ENCODE measurements at regions not wholly inside any gene's neighbourhood (a gene's known extent, or its start where the extent isn't known, plus 50 kb on each side); places are given as distances from the start of the nearest gene placed in this dataset.

GRCh38 chr9:120289990-120290975 is 289.7 kb downstream of the CDK5RAP2 start:
- DNase-seq (ENCODE audit: low read depth, low spot score) = no peak
- CTCF ChIA-PET = no interaction called here
- no peak for TF ChIP-seq CTCF (IDR thresholded peaks at IDR 0.05; ENCODE audit: insufficient read depth, low read length, missing control alignments)
- no peak overlapping the region for H3K4me3 ChIP-seq (ENCODE audit: low read depth, low read length)
- POLR2A ChIA-PET = no interaction called here

- ChIA-PET POLR2A (no interaction called here), CTCF (no interaction called here)
- no peak for TF ChIP-seq CTCF (IDR thresholded peaks at IDR 0.05; ENCODE audit: insufficient read depth, low read length, missing control alignments)
- no peak for DNase-seq (ENCODE audit: low read depth, low spot score)
- no peak overlapping the region for H3K4me3 ChIP-seq (ENCODE audit: low read depth, low read length)
These were observed 290.9 kb downstream of the CDK5RAP2 start for GRCh38 chr9:120289098-120289497.

GRCh38 chr9:120286530-120286929 is 293.4 kb downstream of the CDK5RAP2 start:
- DNase-seq (ENCODE audit: low read depth, low spot score) = no peak
- ChIA-PET POLR2A (no interaction called here), CTCF (interaction anchor here (1.8 kb wide), 1 partner anchor 9 kb away, joined by 3 read pairs; no protein-coding TSS in a partner anchor)
- no peak overlapping the region for H3K4me3 ChIP-seq (ENCODE audit: low read depth, low read length)
- no peak for TF ChIP-seq CTCF (IDR thresholded peaks at IDR 0.05; ENCODE audit: insufficient read depth, low read length, missing control alignments)

GRCh38 chr9:120284821-120285220 is 295.1 kb downstream of the CDK5RAP2 start:
- no peak for DNase-seq (ENCODE audit: low read depth, low spot score)
- no peak for TF ChIP-seq CTCF (IDR thresholded peaks at IDR 0.05; ENCODE audit: insufficient read depth, low read length, missing control alignments)
- H3K4me3 ChIP-seq (ENCODE audit: low read depth, low read length) = no peak overlapping the region
- ChIA-PET CTCF (no interaction called here), POLR2A (no interaction called here)

- ChIA-PET CTCF (no interaction called here), POLR2A (no interaction called here)
- no peak for TF ChIP-seq CTCF (IDR thresholded peaks at IDR 0.05; ENCODE audit: insufficient read depth, low read length, missing control alignments)
- DNase-seq (ENCODE audit: low read depth, low spot score) = no peak
- H3K4me3 ChIP-seq (ENCODE audit: low read depth, low read length) = no peak overlapping the region
These were observed 298.3 kb downstream of the CDK5RAP2 start for GRCh38 chr9:120281665-120282064.

- no peak overlapping the region for H3K4me3 ChIP-seq (ENCODE audit: low read depth, low read length)
- ChIA-PET POLR2A (no interaction called here), CTCF (no interaction called here)
- TF ChIP-seq CTCF (IDR thresholded peaks at IDR 0.05; ENCODE audit: insufficient read depth, low read length, missing control alignments) = no peak
- DNase-seq (ENCODE audit: low read depth, low spot score) = no peak
These were observed 312.0 kb downstream of the CDK5RAP2 start for GRCh38 chr9:120267929-120268328.
